Mammary epithelial cell (primary cell): ENCODE measurements at regions not wholly inside any gene's neighbourhood (a gene's known extent, or its start where the extent isn't known, plus 50 kb on each side); places are given as distances from the start of the nearest gene placed in this dataset.
"Not testable (repeated sequence)": the region's sequence is repeated elsewhere in the genome, so short reads cannot be mapped to it uniquely, and the experiment has no call there.

ENCODE experiments used
- EZH2 ChIP-seq: IDR thresholded peaks from 2 replicates; pipeline ENCODE4 v1.6.1; 2012; ENCODE audit warnings: low read length, inconsistent platforms, borderline replicate concordance
- TF ChIP-seq, protein P1 (sequence below), 2 donors: IDR thresholded peaks in 1 of 2; conservative IDR thresholded peaks in 1 of 2; 2 replicates each; pipeline ENCODE4 v1.5.1; 2011 to 2012; ENCODE audit warnings: inconsistent platforms in 2 of 2, low read length in 2 of 2, mild to moderate bottlenecking in 2 of 2, control low read depth in 1 of 2, low read depth in 1 of 2; ENCODE audit not compliant: insufficient read depth in 1 of 2; ENCODE audit errors: extremely low read depth in 1 of 2

DNA sequence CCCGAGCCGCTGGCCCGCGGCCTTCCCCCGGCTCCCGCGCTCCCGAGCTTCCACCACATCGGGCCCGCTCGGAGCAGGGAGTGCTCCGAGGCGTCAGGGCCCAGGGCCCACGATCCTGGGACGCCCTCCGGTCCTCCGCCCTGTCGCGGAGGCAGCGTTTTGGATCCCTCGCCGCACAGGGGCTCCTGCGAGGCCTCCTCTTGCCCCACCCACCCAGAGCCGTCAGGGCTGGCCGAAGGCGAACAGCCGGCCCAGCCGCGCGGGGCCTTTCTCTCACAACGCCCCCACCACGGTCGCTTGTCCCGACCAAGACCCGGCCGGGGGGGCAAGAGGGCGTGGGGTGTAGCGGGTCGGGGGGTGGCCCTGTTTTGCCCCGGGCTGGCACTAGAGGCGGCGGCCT is 102.4 kb upstream of the RHOU start:
- TF ChIP-seq, protein P1, sequence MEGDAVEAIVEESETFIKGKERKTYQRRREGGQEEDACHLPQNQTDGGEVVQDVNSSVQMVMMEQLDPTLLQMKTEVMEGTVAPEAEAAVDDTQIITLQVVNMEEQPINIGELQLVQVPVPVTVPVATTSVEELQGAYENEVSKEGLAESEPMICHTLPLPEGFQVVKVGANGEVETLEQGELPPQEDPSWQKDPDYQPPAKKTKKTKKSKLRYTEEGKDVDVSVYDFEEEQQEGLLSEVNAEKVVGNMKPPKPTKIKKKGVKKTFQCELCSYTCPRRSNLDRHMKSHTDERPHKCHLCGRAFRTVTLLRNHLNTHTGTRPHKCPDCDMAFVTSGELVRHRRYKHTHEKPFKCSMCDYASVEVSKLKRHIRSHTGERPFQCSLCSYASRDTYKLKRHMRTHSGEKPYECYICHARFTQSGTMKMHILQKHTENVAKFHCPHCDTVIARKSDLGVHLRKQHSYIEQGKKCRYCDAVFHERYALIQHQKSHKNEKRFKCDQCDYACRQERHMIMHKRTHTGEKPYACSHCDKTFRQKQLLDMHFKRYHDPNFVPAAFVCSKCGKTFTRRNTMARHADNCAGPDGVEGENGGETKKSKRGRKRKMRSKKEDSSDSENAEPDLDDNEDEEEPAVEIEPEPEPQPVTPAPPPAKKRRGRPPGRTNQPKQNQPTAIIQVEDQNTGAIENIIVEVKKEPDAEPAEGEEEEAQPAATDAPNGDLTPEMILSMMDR (conservative IDR thresholded peaks at IDR 0.05 in 1 of 2, IDR thresholded peaks at IDR 0.05 in 1 of 2; ENCODE audit: extremely low read depth in 1 of 2, insufficient read depth in 1 of 2, low read depth in 1 of 2, low read length in 2 of 2) = not testable (repeated sequence)
- TF ChIP-seq EZH2 = not testable (repeated sequence)
